Testis (tissue), 2 donors: ENCODE measurements at regions not wholly inside any gene's neighbourhood (a gene's known extent, or its start where the extent isn't known, plus 50 kb on each side); places are given as distances from the start of the nearest gene placed in this dataset.

Experiments used
- DNase-seq: peaks from one replicate; pipeline ENCODE4 v3.0.0-alpha.2; 2019
- H3K27ac ChIP-seq, 2 donors: fragments of 200-600 bp; sonication (generic); one replicate each; pipeline ENCODE4 v1.5.1; 2019
- H3K27me3 ChIP-seq: fragments of 200-600 bp; sonication (generic); one replicate; pipeline ENCODE4 v1.5.1; 2019
- H3K36me3 ChIP-seq: fragments of 200-600 bp; sonication (generic); one replicate; pipeline ENCODE4 v1.5.1; 2017; ENCODE audit warnings: low read depth; ENCODE audit errors: missing control alignments
- H3K4me1 ChIP-seq: fragments of 200-600 bp; sonication (generic); one replicate; pipeline ENCODE4 v1.5.1; 2019
- H3K4me3 ChIP-seq, 2 donors: fragments of 200-600 bp; sonication (generic); one replicate each; pipeline ENCODE4 v1.5.1; 2017 to 2019
- H3K9me3 ChIP-seq: fragments of 200-600 bp; sonication (generic); one replicate; pipeline ENCODE4 v1.5.1; 2017
- POLR2A ChIP-seq: fragments of 450-650 bp; IDR thresholded peaks from one replicate; pipeline ENCODE4 v1.6.1; 2017; ENCODE audit warnings: antibody characterized with exemption, mild to moderate bottlenecking, moderate library complexity
- WGBS, 2 donors: methylation state at CpG; one replicate each; pipeline ENCODE4 v1.1.5; 2018; 5-methylcytosine and 5-hydroxymethylcytosine counted together
- intact Hi-C: fragments of 100-400 bp; cut with DNase I; formaldehyde crosslinking; loops from one replicate; pipeline ENCODE4 v1.15.1; 2023; ENCODE audit warnings: low total_unique reads
- TF ChIP-seq, protein P1 (sequence below), 3 experiments: fragments of 450-650 bp in 2 of 3; fragments of 200-600 bp in 1 of 3; sonication (generic) in 1 of 3; IDR thresholded peaks; one replicate each; pipeline ENCODE4 v1.5.1; 2016 to 2019; ENCODE audit warnings: antibody characterized with exemption in 3 of 3, mild to moderate bottlenecking in 2 of 3, moderate library complexity in 1 of 3

DNA sequence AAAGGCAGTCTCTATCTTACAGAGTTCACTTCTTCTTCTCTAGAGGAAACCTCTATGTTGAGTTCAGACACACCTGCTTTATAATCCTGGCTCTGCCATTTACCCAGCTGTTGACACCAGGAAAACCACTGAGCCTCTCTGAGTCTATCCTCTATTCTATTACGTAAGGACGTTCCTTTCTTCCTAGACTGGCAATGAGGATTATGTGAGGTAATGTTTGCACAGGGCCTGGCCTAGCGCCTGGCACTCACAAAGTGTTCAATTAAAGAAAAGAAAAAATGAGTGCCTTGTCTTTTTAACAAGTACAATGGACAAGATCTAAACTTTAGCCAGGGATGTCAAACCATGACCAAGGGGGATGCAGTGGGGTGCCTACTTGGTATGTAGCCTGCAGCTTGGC is 641.9 kb upstream of the TBX3 start:
- Histone ChIP-seq H3K36me3 (no peaks in the 10 kb centered on the region), H3K27ac (no peak overlapping the region), H3K9me3 (no peaks in the 10 kb centered on the region), H3K4me3 (no peak overlapping the region), H3K4me1 (no peaks in the 10 kb centered on the region), H3K27me3 (no peaks in the 10 kb centered on the region)
- no peak for TF ChIP-seq POLR2A
- TF ChIP-seq, protein P1, sequence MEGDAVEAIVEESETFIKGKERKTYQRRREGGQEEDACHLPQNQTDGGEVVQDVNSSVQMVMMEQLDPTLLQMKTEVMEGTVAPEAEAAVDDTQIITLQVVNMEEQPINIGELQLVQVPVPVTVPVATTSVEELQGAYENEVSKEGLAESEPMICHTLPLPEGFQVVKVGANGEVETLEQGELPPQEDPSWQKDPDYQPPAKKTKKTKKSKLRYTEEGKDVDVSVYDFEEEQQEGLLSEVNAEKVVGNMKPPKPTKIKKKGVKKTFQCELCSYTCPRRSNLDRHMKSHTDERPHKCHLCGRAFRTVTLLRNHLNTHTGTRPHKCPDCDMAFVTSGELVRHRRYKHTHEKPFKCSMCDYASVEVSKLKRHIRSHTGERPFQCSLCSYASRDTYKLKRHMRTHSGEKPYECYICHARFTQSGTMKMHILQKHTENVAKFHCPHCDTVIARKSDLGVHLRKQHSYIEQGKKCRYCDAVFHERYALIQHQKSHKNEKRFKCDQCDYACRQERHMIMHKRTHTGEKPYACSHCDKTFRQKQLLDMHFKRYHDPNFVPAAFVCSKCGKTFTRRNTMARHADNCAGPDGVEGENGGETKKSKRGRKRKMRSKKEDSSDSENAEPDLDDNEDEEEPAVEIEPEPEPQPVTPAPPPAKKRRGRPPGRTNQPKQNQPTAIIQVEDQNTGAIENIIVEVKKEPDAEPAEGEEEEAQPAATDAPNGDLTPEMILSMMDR (IDR thresholded peaks at IDR 0.05) = no peak
- 69 to 79% methylated on average over 3 of the region's 3 CpGs for WGBS, 2 donors
- intact Hi-C loops = no loop called here
- no peak for DNase-seq

- Histone ChIP-seq H3K36me3 (no peaks in the 10 kb centered on the region), H3K9me3 (no peaks in the 10 kb centered on the region), H3K27me3 (no peaks in the 10 kb centered on the region), H3K4me1 (no peaks in the 10 kb centered on the region), H3K27ac (no peak overlapping the region), H3K4me3 (no peak overlapping the region)
- 45 to 52% methylated on average over 5 of the region's 5 CpGs for WGBS, 2 donors
- intact Hi-C loops = no loop called here
- no peak for DNase-seq
- TF ChIP-seq, protein P1 (IDR thresholded peaks at IDR 0.05) = no peak
- TF ChIP-seq POLR2A = no peak
These were observed 641.1 kb upstream of the TBX3 start for GRCh38 chr12:115324949-115325593.

GRCh38 chr12:115323223-115323905 is 639.4 kb upstream of the TBX3 start:
- WGBS, 2 donors = 73 to 96% methylated on average over 3 of the region's 3 CpGs
- Histone ChIP-seq H3K4me1 (no peaks in the 10 kb centered on the region), H3K36me3 (no peaks in the 10 kb centered on the region), H3K9me3 (no peaks in the 10 kb centered on the region), H3K4me3 (no peak overlapping the region), H3K27me3 (no peaks in the 10 kb centered on the region), H3K27ac (no peak overlapping the region)
- TF ChIP-seq, protein P1 (IDR thresholded peaks at IDR 0.05) = no peak
- TF ChIP-seq POLR2A = no peak
- no peak for DNase-seq
- intact Hi-C loops = no loop called here

DNA sequence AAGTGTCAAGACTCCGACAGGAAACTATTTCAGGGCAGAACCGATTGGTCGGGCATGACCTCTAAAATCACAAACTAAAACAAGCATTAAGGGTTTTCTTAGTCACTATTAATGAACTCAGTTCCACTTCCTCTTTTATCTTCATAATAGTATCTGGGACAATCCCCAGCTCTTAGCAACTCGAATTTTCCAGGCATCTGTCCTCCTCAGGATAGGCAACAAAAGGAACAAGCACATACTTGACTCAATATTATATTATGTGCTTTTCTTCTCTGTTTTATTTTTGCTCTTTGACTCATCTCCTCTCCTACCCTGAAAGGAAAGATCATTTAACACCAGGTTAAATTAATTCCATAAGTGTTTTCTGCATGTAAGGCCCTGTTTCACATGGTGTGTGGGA is 638.3 kb upstream of the TBX3 start:
- Histone ChIP-seq H3K4me1 (no peaks in the 10 kb centered on the region), H3K9me3 (no peaks in the 10 kb centered on the region), H3K36me3 (no peaks in the 10 kb centered on the region), H3K27ac (no peak overlapping the region), H3K27me3 (no peaks in the 10 kb centered on the region), H3K4me3 (no peak overlapping the region)
- DNase-seq = no peak
- intact Hi-C loops = no loop called here
- 72 to 79% methylated on average over 4 of the region's 4 CpGs for WGBS, 2 donors
- TF ChIP-seq, protein P1 (IDR thresholded peaks at IDR 0.05) = no peak
- TF ChIP-seq POLR2A = no peak

GRCh38 chr12:115320967-115321366 is 637.0 kb upstream of the TBX3 start:
- TF ChIP-seq, protein P1 (IDR thresholded peaks at IDR 0.05) = no peak
- TF ChIP-seq POLR2A = no peak
- no peaks in the 10 kb centered on the region for H3K27me3 ChIP-seq
- 45 to 48% methylated on average over 8 of the region's 8 CpGs for WGBS, 2 donors
- H3K9me3 ChIP-seq = no peaks in the 10 kb centered on the region
- intact Hi-C loops = no loop called here
- H3K4me3 ChIP-seq = no peak overlapping the region
- no peaks in the 10 kb centered on the region for H3K36me3 ChIP-seq
- no peak for DNase-seq
- no peak overlapping the region for H3K27ac ChIP-seq
- no peaks in the 10 kb centered on the region for H3K4me1 ChIP-seq
